Trophoblast cell (in vitro differentiated cells and primary cell): ENCODE measurements at regions not wholly inside any gene's neighbourhood (a gene's known extent, or its start where the extent isn't known, plus 50 kb on each side); places are given as distances from the start of the nearest gene placed in this dataset.
"Not testable (repeated sequence)": the region's sequence is repeated elsewhere in the genome, so short reads cannot be mapped to it uniquely, and the experiment has no call there.

Source experiments
- DNase-seq, 2 donors: peaks; one replicate each; pipeline ENCODE4 v3.0.0-alpha.2; 2016
- H2AFZ ChIP-seq: 2 replicates; pipeline ENCODE4 v1.6.1; 2013; ENCODE audit warnings: low read length, moderate library complexity, mild to moderate bottlenecking; ENCODE audit not compliant: insufficient read depth, poor library complexity
- H2AK5ac ChIP-seq: 2 replicates; pipeline ENCODE4 v1.6.1; 2013; ENCODE audit warnings: mild to moderate bottlenecking, low read length
- H2BK120ac ChIP-seq: 2 replicates; pipeline ENCODE4 v1.6.1; 2013; ENCODE audit warnings: low read length, mild to moderate bottlenecking, moderate library complexity; ENCODE audit not compliant: insufficient read depth, poor library complexity
- H2BK12ac ChIP-seq: 2 replicates; pipeline ENCODE4 v1.6.1; 2013; ENCODE audit warnings: mild to moderate bottlenecking, low read length, moderate library complexity
- H2BK5ac ChIP-seq: 2 replicates; pipeline ENCODE4 v1.6.1; 2013; ENCODE audit warnings: low read length, low read depth, moderate library complexity, mild to moderate bottlenecking; ENCODE audit not compliant: poor library complexity
- H3K14ac ChIP-seq: 2 replicates; pipeline ENCODE4 v1.6.1; 2013; ENCODE audit warnings: mild to moderate bottlenecking, low read length
- H3K18ac ChIP-seq: 2 replicates; pipeline ENCODE4 v1.6.1; 2013; ENCODE audit warnings: mild to moderate bottlenecking, low read length
- H3K23ac ChIP-seq: 2 replicates; pipeline ENCODE4 v1.6.1; 2013; ENCODE audit warnings: low read length
- H3K27ac ChIP-seq: 2 replicates; pipeline ENCODE4 v1.5.1; 2013; ENCODE audit warnings: low read depth, mild to moderate bottlenecking, inconsistent platforms, low read length, moderate library complexity
- H3K27me3 ChIP-seq: 2 replicates; pipeline ENCODE4 v1.6.1; 2013; ENCODE audit warnings: inconsistent platforms, mild to moderate bottlenecking, low read length, moderate library complexity; ENCODE audit not compliant: insufficient read depth
- H3K36me3 ChIP-seq, 2 experiments: 1 replicate in 1 of 2; 2 replicates in 1 of 2; pipeline ENCODE4 v1.6.1; 2013; ENCODE audit warnings: low read length in 2 of 2, mild to moderate bottlenecking in 2 of 2, moderate library complexity in 1 of 2; ENCODE audit not compliant: insufficient read depth in 2 of 2, control insufficient read depth in 1 of 2
- H3K4ac ChIP-seq: 2 replicates; pipeline ENCODE4 v1.6.1; 2013; ENCODE audit warnings: low read depth, mild to moderate bottlenecking, low read length, moderate library complexity
- H3K4me1 ChIP-seq, 2 experiments: 1 replicate in 1 of 2; 2 replicates in 1 of 2; pipeline ENCODE4 v1.6.1; 2013; ENCODE audit warnings: low read length in 2 of 2, mild to moderate bottlenecking in 2 of 2, moderate library complexity in 1 of 2; ENCODE audit not compliant: insufficient read depth in 2 of 2, control insufficient read depth in 1 of 2
- H3K4me2 ChIP-seq: 2 replicates; pipeline ENCODE4 v1.6.1; 2013; ENCODE audit warnings: inconsistent platforms, mild to moderate bottlenecking, low read length, moderate library complexity
- H3K4me3 ChIP-seq: 2 replicates; pipeline ENCODE4 v1.5.1; 2013; ENCODE audit warnings: mild to moderate bottlenecking, low read depth, low read length, inconsistent platforms
- H3K79me1 ChIP-seq: one replicate; pipeline ENCODE4 v1.6.1; 2013; ENCODE audit warnings: low read length
- H3K79me2 ChIP-seq: 2 replicates; pipeline ENCODE4 v1.6.1; 2013; ENCODE audit warnings: low read length, mild to moderate bottlenecking; ENCODE audit not compliant: control insufficient read depth, insufficient read depth, poor library complexity
- H3K9ac ChIP-seq: 2 replicates; pipeline ENCODE4 v1.6.1; 2013; ENCODE audit warnings: mild to moderate bottlenecking, low read length
- H3K9me3 ChIP-seq: 2 replicates; pipeline ENCODE4 v1.6.1; 2013; ENCODE audit warnings: low read depth, mild to moderate bottlenecking, control low read depth, inconsistent platforms, low read length; ENCODE audit not compliant: insufficient read depth
- H4K12ac ChIP-seq: 2 replicates; pipeline ENCODE4 v1.6.1; 2013; ENCODE audit warnings: low read depth, mild to moderate bottlenecking, low read length, moderate library complexity
- H4K8ac ChIP-seq: 2 replicates; pipeline ENCODE4 v1.6.1; 2013; ENCODE audit warnings: low read depth, mild to moderate bottlenecking, low read length, moderate library complexity
- H4K91ac ChIP-seq: one replicate; pipeline ENCODE4 v1.6.1; 2013; ENCODE audit warnings: low read depth, mild to moderate bottlenecking, low read length, moderate library complexity
- WGBS: extraction: QIAGEN DNeasy Blood & Tissue Kit; methylation state at CpG from one replicate; pipeline ENCODE4 v1.1.7; 2013; ENCODE audit warnings: missing lambda C conversion rate; ENCODE audit not compliant: insufficient read length, insufficient coverage; ENCODE audit errors: extremely low coverage; 5-methylcytosine and 5-hydroxymethylcytosine counted together

GRCh38 chr1:88517499-88517898, 166.6 kb upstream of the PKN2 start:
- not testable (repeated sequence) for H3K23ac ChIP-seq, H3K79me2 ChIP-seq, H3K18ac ChIP-seq, H3K4ac ChIP-seq, H3K9ac ChIP-seq, H3K4me2 ChIP-seq, H3K4me3 ChIP-seq, H2BK12ac ChIP-seq, H4K8ac ChIP-seq, H4K91ac ChIP-seq, H2AK5ac ChIP-seq, H3K27ac ChIP-seq, H2AFZ ChIP-seq, H3K27me3 ChIP-seq, H3K79me1 ChIP-seq, H4K12ac ChIP-seq, H3K14ac ChIP-seq, H3K9me3 ChIP-seq, H3K4me1 ChIP-seq, DNase-seq, H2BK120ac ChIP-seq, H3K36me3 ChIP-seq, H2BK5ac ChIP-seq
- WGBS: no CpG with 5 or more reads among the region's 1 CpG

GRCh38 chr1:88519156-88519555, 164.9 kb upstream of the PKN2 start:
- Histone ChIP-seq H2BK120ac (no peak overlapping the region), H3K36me3 (no peaks in the 10 kb centered on the region), H3K79me2 (no peaks in the 10 kb centered on the region), H4K8ac (no peak overlapping the region), H3K27ac (no peak overlapping the region), H3K4ac (no peak overlapping the region), H3K23ac (no peak overlapping the region), H2BK5ac (no peak overlapping the region), H3K14ac (no peak overlapping the region), H3K9ac (no peak overlapping the region), H2AK5ac (no peak overlapping the region), H3K4me2 (no peak overlapping the region), H4K91ac (no peak overlapping the region), H4K12ac (no peak overlapping the region), H3K4me3 (no peak overlapping the region), H3K27me3 (no peaks in the 10 kb centered on the region), H2AFZ (no peak overlapping the region), H3K18ac (no peak overlapping the region), H3K79me1 (no peaks in the 10 kb centered on the region), H2BK12ac (no peak overlapping the region), H3K4me1 (no peaks in the 10 kb centered on the region), H3K9me3 (no peaks in the 10 kb centered on the region)
- no CpG with 5 or more reads among the region's 1 CpG for WGBS
- DNase-seq: no peak

DNA sequence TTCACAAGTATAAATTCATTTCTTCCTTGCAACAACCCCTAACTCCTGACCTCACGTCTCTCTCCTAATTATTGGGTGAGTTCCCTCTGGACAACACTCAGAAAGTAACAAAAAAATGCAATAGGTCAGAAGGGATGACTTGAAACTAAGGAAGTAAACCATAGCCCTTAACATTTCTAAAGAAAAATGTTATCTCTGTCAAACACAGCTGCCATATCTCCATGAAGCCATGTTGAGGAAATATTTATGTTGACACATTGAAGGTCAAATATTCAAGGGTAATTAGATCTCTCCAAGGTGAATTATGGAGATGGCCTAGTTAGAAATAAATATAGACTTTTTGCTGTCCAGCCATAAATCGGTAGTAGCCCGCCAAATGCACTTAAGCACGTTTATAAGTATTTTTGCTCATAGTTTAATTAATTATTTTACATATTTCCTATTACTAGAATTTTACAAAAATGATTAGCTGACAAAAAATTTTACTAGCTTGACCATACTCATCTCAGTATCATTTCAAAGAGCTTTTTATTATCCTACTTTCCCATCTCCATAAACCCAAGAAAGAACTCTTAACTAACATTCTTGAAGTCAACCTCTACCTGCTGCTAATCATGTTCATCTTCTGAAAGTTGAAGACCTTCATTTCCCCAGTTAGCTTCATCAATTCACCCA, 160.1 kb upstream of the PKN2 start:
- no peaks in the 10 kb centered on the region for H3K79me2 ChIP-seq
- no CpG with 5 or more reads among the region's 4 CpGs for WGBS
- H3K9me3 ChIP-seq: no peaks in the 10 kb centered on the region
- H3K4me1 ChIP-seq: no peaks in the 10 kb centered on the region
- H3K27ac ChIP-seq: no peak overlapping the region
- H2BK12ac ChIP-seq: no peak overlapping the region
- no peak overlapping the region for H3K23ac ChIP-seq
- no peaks in the 10 kb centered on the region for H3K36me3 ChIP-seq
- no peak overlapping the region for H3K4me3 ChIP-seq
- H3K4me2 ChIP-seq: no peak overlapping the region
- no peak overlapping the region for H3K18ac ChIP-seq
- H2AFZ ChIP-seq: no peak overlapping the region
- H2BK120ac ChIP-seq: no peak overlapping the region
- no peak overlapping the region for H2AK5ac ChIP-seq
- H2BK5ac ChIP-seq: no peak overlapping the region
- H3K79me1 ChIP-seq: no peaks in the 10 kb centered on the region
- H3K9ac ChIP-seq: no peak overlapping the region
- no peaks in the 10 kb centered on the region for H3K27me3 ChIP-seq
- no peak overlapping the region for H4K91ac ChIP-seq
- H4K12ac ChIP-seq: no peak overlapping the region
- no peak overlapping the region for H3K14ac ChIP-seq
- no peak overlapping the region for H3K4ac ChIP-seq
- no peak for DNase-seq
- H4K8ac ChIP-seq: no peak overlapping the region

DNA sequence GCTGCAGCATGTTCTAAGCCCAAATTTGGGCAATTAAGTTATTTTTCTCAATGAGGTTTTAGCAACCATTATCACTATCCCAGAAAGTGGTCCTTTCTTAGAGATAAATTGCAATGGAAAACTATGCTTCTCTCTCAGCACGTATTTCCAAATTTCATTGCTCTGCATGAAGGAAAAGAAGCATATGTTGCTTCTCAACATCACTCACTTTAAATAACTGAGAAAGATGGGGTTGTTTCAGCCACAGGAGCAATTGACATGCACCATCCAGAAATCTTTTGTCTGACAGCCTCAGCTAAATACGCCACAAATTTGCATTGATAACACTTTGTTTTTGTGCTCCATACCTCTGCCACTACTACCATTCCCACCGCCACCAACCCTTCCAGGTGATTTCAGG, 157.6 kb upstream of the PKN2 start:
- DNase-seq: no peak
- Histone ChIP-seq H3K4ac (no peak overlapping the region), H3K4me2 (no peak overlapping the region), H3K23ac (no peak overlapping the region), H3K4me1 (no peaks in the 10 kb centered on the region), H2BK5ac (no peak overlapping the region), H2AFZ (no peak overlapping the region), H3K9me3 (no peaks in the 10 kb centered on the region), H2BK12ac (no peak overlapping the region), H3K9ac (no peak overlapping the region), H3K36me3 (no peaks in the 10 kb centered on the region), H3K27me3 (no peaks in the 10 kb centered on the region), H3K14ac (no peak overlapping the region), H4K12ac (no peak overlapping the region), H4K8ac (no peak overlapping the region), H3K4me3 (no peak overlapping the region), H4K91ac (no peak overlapping the region), H2AK5ac (no peak overlapping the region), H3K79me1 (no peaks in the 10 kb centered on the region), H3K27ac (no peak overlapping the region), H3K18ac (no peak overlapping the region), H2BK120ac (no peak overlapping the region), H3K79me2 (no peaks in the 10 kb centered on the region)
- WGBS: no CpG with 5 or more reads among the region's 3 CpGs
